Breast epithelium (tissue), 4 donors: ENCODE measurements at regions not wholly inside any gene's neighbourhood (a gene's known extent, or its start where the extent isn't known, plus 50 kb on each side); places are given as distances from the start of the nearest gene placed in this dataset.
"Not testable (repeated sequence)": the region's sequence is repeated elsewhere in the genome, so short reads cannot be mapped to it uniquely, and the experiment has no call there.

Source experiments
- DNase-seq, 2 donors: peaks; one replicate each; pipeline ENCODE4 v3.0.0-alpha.2; 2019; ENCODE audit warnings: low spot score in 2 of 2
- H3K27ac ChIP-seq, 2 donors: fragments of 200-600 bp; sonication (generic) in 1 of 2; one replicate each; pipeline ENCODE4 v1.5.1; 2016 to 2019; ENCODE audit warnings: mild to moderate bottlenecking in 1 of 2
- H3K27me3 ChIP-seq, 2 donors: fragments of 200-600 bp; sonication (generic) in 1 of 2; one replicate each; pipeline versions ENCODE4 v1.5.1 to v1.6.0; 2017 to 2019; ENCODE audit warnings: control low read depth in 1 of 2, mild to moderate bottlenecking in 1 of 2
- H3K36me3 ChIP-seq: fragments of 200-600 bp; one replicate; pipeline ENCODE4 v1.5.1; 2019
- H3K4me1 ChIP-seq, 2 donors: fragments of 200-600 bp; sonication (generic); one replicate each; pipeline ENCODE4 v1.5.1; 2016 to 2019; ENCODE audit warnings: control low read depth in 1 of 2
- H3K4me3 ChIP-seq, 3 donors: fragments of 200-600 bp; sonication (generic); 1 replicate in 2 of 3; 2 replicates in 1 of 3; pipeline ENCODE4 v1.5.1; 2016 to 2019; ENCODE audit warnings: mild to moderate bottlenecking in 3 of 3, moderate library complexity in 2 of 3
- H3K9me3 ChIP-seq, 2 donors: fragments of 200-600 bp; sonication (generic) in 1 of 2; one replicate each; pipeline ENCODE4 v1.5.1; 2016 to 2019; ENCODE audit warnings: control low read depth in 1 of 2
- intact Hi-C: fragments of 100-400 bp; cut with DNase I; formaldehyde crosslinking; loops from one replicate; pipeline ENCODE4 v1.15.1; 2023; ENCODE audit warnings: low total_unique reads

DNA sequence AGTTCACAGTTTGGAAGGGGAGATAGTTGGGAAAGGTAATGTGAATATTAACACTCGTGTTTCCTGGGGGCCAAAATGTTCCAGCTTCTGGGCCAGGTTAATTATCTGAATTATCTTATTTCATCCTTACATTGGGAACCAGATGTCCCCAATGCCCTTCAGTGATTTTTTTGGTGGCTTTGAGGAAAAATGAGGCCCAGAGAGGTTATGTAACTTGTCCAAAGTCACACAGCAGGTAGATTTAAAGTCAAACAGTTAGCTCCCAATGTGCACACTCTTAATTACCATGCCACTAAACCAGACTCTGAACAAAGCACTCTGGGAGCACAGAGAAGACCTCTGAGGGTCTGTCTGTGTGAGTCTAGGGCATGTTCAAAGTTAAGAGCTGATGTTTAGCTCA, 259.9 kb upstream of the PLGLB2 start:
- not testable (repeated sequence) for H3K27ac ChIP-seq, H3K9me3 ChIP-seq, H3K36me3 ChIP-seq

DNA sequence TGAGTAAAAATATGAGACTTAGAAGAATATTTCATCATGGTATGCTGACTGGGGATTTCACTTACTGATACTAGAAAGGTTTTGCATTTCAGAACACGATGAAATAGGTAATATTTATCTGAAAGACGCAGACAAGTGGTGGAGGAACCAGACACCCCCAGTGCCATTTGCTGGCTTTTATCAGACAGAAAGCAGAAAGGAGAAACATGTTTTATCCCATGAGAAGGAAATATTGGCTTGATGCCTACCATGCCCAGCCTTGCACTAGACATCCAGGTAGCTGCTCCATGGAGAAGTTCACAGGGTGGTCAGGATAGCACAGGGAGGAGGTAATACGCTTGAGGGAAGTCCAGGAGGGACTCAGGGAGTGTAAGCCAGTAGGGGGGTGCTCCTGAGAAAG, 258.9 kb upstream of the PLGLB2 start:
- H3K4me1 ChIP-seq, intact Hi-C loops, H3K36me3 ChIP-seq, H3K4me3 ChIP-seq, H3K9me3 ChIP-seq, H3K27ac ChIP-seq, DNase-seq, H3K27me3 ChIP-seq: not testable (repeated sequence)

More for the DNA sequence above, 259.9 kb upstream of the PLGLB2 start:
- H3K27me3 ChIP-seq, H3K4me3 ChIP-seq, DNase-seq, intact Hi-C loops, H3K4me1 ChIP-seq: not testable (repeated sequence)

DNA sequence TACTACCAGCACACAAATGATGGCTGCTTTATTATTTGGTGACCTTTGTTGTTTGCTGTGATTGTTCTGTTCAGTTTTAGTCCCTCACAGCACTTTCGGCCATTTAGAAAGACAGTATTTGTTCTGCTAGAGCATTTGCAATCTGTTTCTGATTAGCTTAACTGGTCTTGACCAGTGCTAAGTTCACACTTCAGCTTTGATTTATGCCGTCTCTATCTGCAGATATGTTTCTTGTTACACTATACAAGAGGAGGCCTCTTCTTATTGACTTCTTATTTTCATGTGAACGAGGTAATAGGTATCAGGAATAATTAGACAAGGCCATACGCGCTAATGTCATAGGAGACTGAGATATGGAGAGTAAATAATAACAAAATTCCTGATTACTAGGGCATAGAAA, 253.0 kb upstream of the PLGLB2 start:
- H3K4me3 ChIP-seq, H3K4me1 ChIP-seq, DNase-seq, intact Hi-C loops, H3K9me3 ChIP-seq, H3K36me3 ChIP-seq, H3K27me3 ChIP-seq: not testable (repeated sequence)
- H3K27ac ChIP-seq, result peak overlapping the region in 1 of 2 donors; percentile 40

DNA sequence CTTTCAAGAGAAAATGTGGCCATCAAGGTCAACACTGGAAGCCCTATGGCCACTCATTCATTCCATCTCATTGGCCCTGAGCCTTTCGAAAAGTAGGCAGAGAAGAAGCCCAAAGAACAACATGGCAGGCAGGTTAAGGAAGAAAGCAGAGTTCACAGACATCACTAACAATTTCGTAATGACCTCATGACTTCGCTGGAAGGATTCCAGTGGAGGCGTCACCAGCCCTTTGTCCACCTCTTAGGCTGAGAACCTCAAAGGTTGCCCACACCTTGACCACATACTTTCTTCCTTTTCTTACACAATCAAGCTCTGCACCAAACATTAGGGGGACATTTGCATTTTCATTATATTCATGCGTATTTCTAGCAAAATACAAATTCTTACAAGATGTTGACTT, 252.4 kb upstream of the PLGLB2 start:
- intact Hi-C loops, H3K4me1 ChIP-seq, H3K4me3 ChIP-seq, H3K36me3 ChIP-seq, H3K27me3 ChIP-seq, H3K9me3 ChIP-seq, DNase-seq: not testable (repeated sequence)
- peak overlapping the region; percentile 32 to 40 for H3K27ac ChIP-seq

- DNase-seq, H3K4me1 ChIP-seq, H3K36me3 ChIP-seq, H3K27ac ChIP-seq, H3K4me3 ChIP-seq, H3K9me3 ChIP-seq, H3K27me3 ChIP-seq, intact Hi-C loops: not testable (repeated sequence)
Observed at GRCh38 chr2:87496036-87497006, 251.6 kb upstream of the PLGLB2 start.

- H3K36me3 ChIP-seq, H3K4me3 ChIP-seq, DNase-seq, intact Hi-C loops, H3K9me3 ChIP-seq, H3K27me3 ChIP-seq, H3K4me1 ChIP-seq: not testable (repeated sequence)
- H3K27ac ChIP-seq, result peak overlapping the region in 1 of 2 donors; percentile 76
Observed at GRCh38 chr2:87497135-87497534, 250.8 kb upstream of the PLGLB2 start.

GRCh38 chr2:87497700-87498099, 250.2 kb upstream of the PLGLB2 start:
- H3K27me3 ChIP-seq, H3K4me1 ChIP-seq, DNase-seq, H3K4me3 ChIP-seq, intact Hi-C loops, H3K9me3 ChIP-seq, H3K36me3 ChIP-seq: not testable (repeated sequence)
- H3K27ac ChIP-seq, result peak overlapping the region; percentile 57 to 75

DNA sequence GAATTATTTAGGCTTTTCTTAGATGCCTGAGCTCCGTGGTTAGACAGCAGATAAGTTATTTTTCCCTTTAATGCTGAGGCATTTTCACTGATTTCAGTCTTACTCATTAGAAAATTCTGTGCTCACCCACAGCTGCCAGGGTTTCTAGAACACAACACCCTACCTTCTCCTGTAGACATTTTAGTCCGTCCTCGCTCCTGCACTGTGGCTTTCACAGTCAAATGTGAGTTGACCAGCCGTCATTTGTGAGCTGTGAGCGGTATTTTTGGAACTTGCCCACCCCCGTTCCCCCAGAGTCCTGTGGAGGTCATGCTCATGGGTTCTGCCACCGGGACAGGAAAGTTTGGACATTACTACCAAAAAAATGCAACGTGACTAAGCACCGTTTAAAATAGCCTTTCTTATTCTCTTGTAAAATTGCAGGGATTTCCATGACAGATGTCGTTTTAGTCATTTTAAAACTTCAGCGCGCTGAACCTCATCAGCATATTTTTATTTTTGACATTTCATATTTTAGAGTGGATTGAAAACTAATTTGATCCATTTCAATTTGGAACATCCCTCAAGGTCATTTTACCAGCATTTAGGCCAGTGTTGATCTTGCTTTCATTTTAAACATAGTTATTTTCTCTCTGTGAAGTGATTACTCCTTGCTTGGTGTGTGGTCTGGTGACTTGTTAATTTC, 249.6 kb upstream of the PLGLB2 start:
- Histone ChIP-seq H3K4me3 (peak overlapping the region in 1 of 3 donors; percentile 28), H3K27ac (peak overlapping the region in 1 of 2 donors; percentile 38)
- H3K9me3 ChIP-seq, H3K36me3 ChIP-seq, DNase-seq, H3K4me1 ChIP-seq, intact Hi-C loops, H3K27me3 ChIP-seq: not testable (repeated sequence)

GRCh38 chr2:87498854-87499238, 249.0 kb upstream of the PLGLB2 start:
- Histone ChIP-seq H3K4me3 (peak overlapping the region in 1 of 3 donors; percentile 28), H3K27ac (peak overlapping the region in 1 of 2 donors; percentile 38)
- H3K9me3 ChIP-seq, DNase-seq, H3K4me1 ChIP-seq, intact Hi-C loops, H3K27me3 ChIP-seq, H3K36me3 ChIP-seq: not testable (repeated sequence)

GRCh38 chr2:87499860-87500259, 248.0 kb upstream of the PLGLB2 start:
- H3K4me1 ChIP-seq, H3K4me3 ChIP-seq, H3K27ac ChIP-seq, DNase-seq, H3K36me3 ChIP-seq, intact Hi-C loops, H3K27me3 ChIP-seq, H3K9me3 ChIP-seq: not testable (repeated sequence)

GRCh38 chr2:87500421-87500820, 247.5 kb upstream of the PLGLB2 start:
- H3K27me3 ChIP-seq, H3K4me3 ChIP-seq, H3K9me3 ChIP-seq, intact Hi-C loops, H3K36me3 ChIP-seq, H3K27ac ChIP-seq, DNase-seq, H3K4me1 ChIP-seq: not testable (repeated sequence)

DNA sequence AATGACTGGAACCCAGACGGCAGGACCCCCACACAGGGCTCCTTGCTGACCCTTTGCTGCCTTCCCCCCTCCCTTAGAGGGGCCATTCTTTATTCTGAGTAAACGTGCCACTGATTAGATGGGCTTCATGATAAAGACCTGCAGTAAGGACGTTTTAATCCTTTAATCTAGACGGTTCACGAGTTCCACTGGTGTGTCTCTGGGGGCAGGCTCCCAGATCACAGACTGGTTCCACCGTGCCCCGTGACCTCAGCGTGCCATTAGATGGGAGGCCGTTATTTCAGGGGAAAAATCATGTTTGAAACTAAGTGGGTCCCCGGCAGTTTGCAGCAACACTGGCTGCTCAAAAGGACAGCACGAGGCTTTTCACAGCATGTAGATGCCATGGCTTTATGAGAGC, 246.9 kb upstream of the PLGLB2 start:
- intact Hi-C loops, H3K36me3 ChIP-seq, DNase-seq, H3K27me3 ChIP-seq, H3K4me1 ChIP-seq, H3K9me3 ChIP-seq, H3K4me3 ChIP-seq, H3K27ac ChIP-seq: not testable (repeated sequence)

GRCh38 chr2:87502948-87503347, 244.9 kb upstream of the PLGLB2 start:
- H3K4me1 ChIP-seq, H3K4me3 ChIP-seq, H3K27ac ChIP-seq, H3K9me3 ChIP-seq, H3K36me3 ChIP-seq, intact Hi-C loops, H3K27me3 ChIP-seq, DNase-seq: not testable (repeated sequence)
